SH-SY5Y (cell line): ENCODE measurements at regions not wholly inside any gene's neighbourhood (a gene's known extent, or its start where the extent isn't known, plus 50 kb on each side); places are given as distances from the start of the nearest gene placed in this dataset.

ENCODE experiments used
- GATA2 ChIP-seq: IDR thresholded peaks from 2 replicates; pipeline ENCODE4 v1.6.1; 2011; ENCODE audit warnings: mild to moderate bottlenecking, low read depth, low read length
- GATA3 ChIP-seq: IDR thresholded peaks from 2 replicates; pipeline ENCODE4 v1.6.1; 2011; ENCODE audit warnings: low read depth, mild to moderate bottlenecking, low read length, moderate library complexity

- TF ChIP-seq GATA2 (no peak), GATA3 (no peak)
Measured at GRCh38 chr12:25388183-25388582, 137.5 kb upstream of the KRAS start.

GRCh38 chr12:25387732-25388050 is 137.0 kb upstream of the KRAS start:
- TF ChIP-seq GATA3: no peak
- no peak for TF ChIP-seq GATA2

- TF ChIP-seq GATA2 (no peak), GATA3 (no peak)
Measured at GRCh38 chr12:25386831-25387731, 136.4 kb upstream of the KRAS start.

GRCh38 chr12:25384893-25385248 is 134.1 kb upstream of the KRAS start:
- no peak for TF ChIP-seq GATA3
- TF ChIP-seq GATA2: no peak

GRCh38 chr12:25384038-25384892 is 133.5 kb upstream of the KRAS start:
- TF ChIP-seq GATA2 (no peak), GATA3 (no peak)

- no peak for TF ChIP-seq GATA2
- TF ChIP-seq GATA3: no peak
Measured at GRCh38 chr12:25382311-25383106, 131.8 kb upstream of the KRAS start.

GRCh38 chr12:25377469-25378177 is 126.9 kb upstream of the KRAS start:
- no peak for TF ChIP-seq GATA3
- TF ChIP-seq GATA2: no peak

GRCh38 chr12:25376985-25377384 is 126.3 kb upstream of the KRAS start:
- TF ChIP-seq GATA2 (no peak), GATA3 (no peak)

- TF ChIP-seq GATA3: no peak
- TF ChIP-seq GATA2: no peak
Measured at GRCh38 chr12:25376407-25376806, 125.7 kb upstream of the KRAS start.

GRCh38 chr12:25372969-25373817 is 122.5 kb upstream of the KRAS start:
- no peak for TF ChIP-seq GATA3
- TF ChIP-seq GATA2: no peak

GRCh38 chr12:25372002-25372401 is 121.3 kb upstream of the KRAS start:
- no peak for TF ChIP-seq GATA3
- no peak for TF ChIP-seq GATA2

- TF ChIP-seq GATA3: no peak
- TF ChIP-seq GATA2: no peak
Measured at GRCh38 chr12:25368557-25368956, 117.8 kb upstream of the KRAS start.

- TF ChIP-seq GATA3: peak; percentile 68
- 0 out of 2 replicates have a peak, but pooled peaks have one; percentile 41 for TF ChIP-seq GATA2
Measured at GRCh38 chr12:25366122-25366521, 115.4 kb upstream of the KRAS start.

- TF ChIP-seq GATA3 (no peak), GATA2 (no peak)
Measured at GRCh38 chr12:25365340-25365730, 114.6 kb upstream of the KRAS start.
